Hematopoietic multipotent progenitor cell treated with erythropoietin and hydrocortisone succinate and interleukin-3 and kit ligand, for 8 days (in vitro differentiated cells): ENCODE measurements at regions not wholly inside any gene's neighbourhood (a gene's known extent, or its start where the extent isn't known, plus 50 kb on each side); places are given as distances from the start of the nearest gene placed in this dataset.
A peak's percentile ranks its signal among the peaks of the same experiment; 100 is the strongest.
"Not testable (repeated sequence)": the region's sequence is repeated elsewhere in the genome, so short reads cannot be mapped to it uniquely, and the experiment has no call there.

Experiments used
- DNase-seq: peaks from one replicate; pipeline ENCODE4 v3.0.0-alpha.2; 2015

GRCh38 chr6:14462566-14462965 lies 345.0 kb downstream of the CD83 start:
- DNase-seq: no peak

- DNase-seq: no peak
Measured at GRCh38 chr6:14463110-14463509, 345.5 kb downstream of the CD83 start.

GRCh38 chr6:14464055-14464454 lies 346.5 kb downstream of the CD83 start:
- DNase-seq: peak; percentile 34

GRCh38 chr6:14464716-14465115 lies 347.1 kb downstream of the CD83 start:
- DNase-seq: no peak

GRCh38 chr6:14466278-14466677 lies 348.7 kb downstream of the CD83 start:
- no peak for DNase-seq

GRCh38 chr6:14467591-14467990 lies 350.0 kb downstream of the CD83 start:
- DNase-seq: no peak

GRCh38 chr6:14468647-14469321 lies 351.2 kb downstream of the CD83 start:
- DNase-seq: no peak

- peak; percentile 57 for DNase-seq
Measured at GRCh38 chr6:14470101-14470500, 352.5 kb downstream of the CD83 start.

GRCh38 chr6:14470671-14471070 lies 353.1 kb downstream of the CD83 start:
- DNase-seq: no peak

- no peak for DNase-seq
Measured at GRCh38 chr6:14472255-14472985, 354.8 kb downstream of the CD83 start.

- DNase-seq: peak; percentile 64
Measured at GRCh38 chr6:14472986-14473337, 355.4 kb downstream of the CD83 start.

GRCh38 chr6:14474816-14475215 lies 357.2 kb downstream of the CD83 start:
- no peak for DNase-seq

GRCh38 chr6:14475306-14475705 lies 357.7 kb downstream of the CD83 start:
- DNase-seq: no peak

GRCh38 chr6:14476793-14477531 lies 359.4 kb downstream of the CD83 start:
- DNase-seq: peak; percentile 96

GRCh38 chr6:14477559-14477958 lies 360.0 kb downstream of the CD83 start:
- DNase-seq: peak; percentile 14

GRCh38 chr6:14478381-14479225 lies 361.0 kb downstream of the CD83 start:
- DNase-seq: peak; percentile 17

- DNase-seq: not testable (repeated sequence)
Measured at GRCh38 chr6:14481946-14482345, 364.4 kb downstream of the CD83 start.

- no peak for DNase-seq
Measured at GRCh38 chr6:14487625-14488024, 370.1 kb downstream of the CD83 start.

- DNase-seq: no peak
Measured at GRCh38 chr6:14488180-14488579, 370.6 kb downstream of the CD83 start.

- no peak for DNase-seq
Measured at GRCh38 chr6:14489445-14489844, 371.9 kb downstream of the CD83 start.

- no peak for DNase-seq
Measured at GRCh38 chr6:14498748-14499147, 381.2 kb downstream of the CD83 start.

GRCh38 chr6:14499309-14499708 lies 381.7 kb downstream of the CD83 start:
- no peak for DNase-seq

GRCh38 chr6:14499841-14500240 lies 382.3 kb downstream of the CD83 start:
- no peak for DNase-seq
